Transverse colon (tissue), 4 donors: ENCODE measurements at regions not wholly inside any gene's neighbourhood (a gene's known extent, or its start where the extent isn't known, plus 50 kb on each side); places are given as distances from the start of the nearest gene placed in this dataset.

ENCODE experiments used
- DNase-seq: peaks from one replicate; pipeline ENCODE4 v3.0.0-alpha.2; 2019
- H3K27ac ChIP-seq, 4 donors: fragments of 200-600 bp; sonication (generic); 2 replicates each; pipeline ENCODE4 v1.5.1; 2016 to 2018; ENCODE audit warnings: inconsistent platforms in 4 of 4
- H3K27me3 ChIP-seq: fragments of 200-600 bp; sonication (generic); 2 replicates; pipeline ENCODE4 v1.5.1; 2017; ENCODE audit warnings: inconsistent platforms
- H3K36me3 ChIP-seq, 4 donors: fragments of 200-600 bp; sonication (generic); 2 replicates each; pipeline ENCODE4 v1.5.1; 2017 to 2019; ENCODE audit warnings: inconsistent platforms in 4 of 4
- H3K4me1 ChIP-seq, 4 donors: fragments of 200-600 bp; sonication (generic); 2 replicates each; pipeline ENCODE4 v1.5.1; 2017 to 2020; ENCODE audit warnings: inconsistent platforms in 4 of 4
- H3K4me3 ChIP-seq, 4 donors: fragments of 200-600 bp; sonication (generic); 1 replicate in 1 of 4; 2 replicates in 3 of 4; pipeline versions ENCODE4 v1.5.1 to v1.6.1; 2017 to 2019; ENCODE audit warnings: inconsistent platforms in 4 of 4
- H3K9me3 ChIP-seq, 2 donors: fragments of 200-600 bp; sonication (generic); 2 replicates each; pipeline ENCODE4 v1.5.1; 2017 to 2019; ENCODE audit warnings: inconsistent platforms in 2 of 2
- EP300 ChIP-seq: sonication (generic); formaldehyde crosslinking; IDR thresholded peaks from one replicate; pipeline ENCODE4 v1.6.1; 2017; ENCODE audit warnings: antibody characterized with exemption, low read depth
- POLR2A ChIP-seq: fragments of 450-650 bp; IDR thresholded peaks from one replicate; pipeline ENCODE4 v1.6.1; 2016; ENCODE audit warnings: antibody characterized with exemption, mild to moderate bottlenecking, moderate library complexity
- POLR2AphosphoS5 ChIP-seq, 3 donors: sonication (generic); formaldehyde crosslinking; IDR thresholded peaks; one replicate each; pipeline ENCODE4 v1.6.1; 2016; ENCODE audit warnings: antibody characterized with exemption in 3 of 3
- WGBS, 2 donors: methylation state at CpG; one replicate each; pipeline ENCODE4 v1.1.5; 2018; ENCODE audit warnings: low coverage in 1 of 2; 5-methylcytosine and 5-hydroxymethylcytosine counted together
- in situ Hi-C, 4 donors: fragments of 200-750 bp; cut with MboI; loops; one replicate each; pipeline versions ENCODE4 v1.15.0 to v1.15.1; 2017; ENCODE audit warnings: low sequenced_read_pairs in 3 of 4, low pct_ligation_motif_present in 1 of 4, low pct_unique_long_range_greater_than_20kb in 1 of 4
- intact Hi-C: fragments of 100-400 bp; cut with DNase I; formaldehyde crosslinking; loops from one replicate; pipeline ENCODE4 v1.15.1; 2023; ENCODE audit warnings: low total_unique reads
- TF ChIP-seq, protein P1 (sequence below), 5 experiments: fragments of 200-600 bp in 3 of 5; fragments of 450-650 bp in 2 of 5; sonication (generic) in 3 of 5; IDR thresholded peaks; 1 replicate in 2 of 5; 2 replicates in 3 of 5; pipeline ENCODE4 v1.5.1; 2016 to 2017; ENCODE audit warnings: antibody characterized with exemption in 5 of 5, inconsistent platforms in 3 of 5, mild to moderate bottlenecking in 2 of 5, moderate library complexity in 1 of 5

DNA sequence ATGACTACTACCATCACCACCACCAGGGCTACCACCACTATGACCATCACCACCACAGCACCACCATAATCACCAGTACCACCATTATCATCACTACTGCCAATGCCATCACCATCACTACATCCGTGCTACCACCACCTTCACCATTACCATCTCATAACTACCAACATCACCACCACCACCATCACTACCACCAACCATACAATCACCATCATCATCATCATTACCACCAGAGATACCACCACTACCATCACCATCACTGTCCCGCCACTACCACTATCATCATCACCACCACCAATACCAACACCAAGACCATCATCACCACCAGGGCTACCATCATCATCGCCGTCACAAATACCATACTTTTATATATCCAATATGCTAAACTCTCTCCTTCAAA is 369.6 kb upstream of the DYNLRB2 start:
- Histone ChIP-seq H3K27ac (no peak overlapping the region), H3K4me3 (no peak overlapping the region), H3K36me3 (no peaks in the 10 kb centered on the region), H3K9me3 (no peaks in the 10 kb centered on the region), H3K4me1 (no peaks in the 10 kb centered on the region), H3K27me3 (no peaks in the 10 kb centered on the region)
- WGBS, 2 donors, result 81 to 97% methylated on average over 4 of the region's 4 CpGs
- in situ Hi-C loops (no loop called here), intact Hi-C loops (no loop called here)
- no peak for DNase-seq
- no peak for TF ChIP-seq POLR2A
- no peak for TF ChIP-seq EP300
- no peak for TF ChIP-seq POLR2AphosphoS5 (IDR thresholded peaks at IDR 0.05)
- TF ChIP-seq, protein P1, sequence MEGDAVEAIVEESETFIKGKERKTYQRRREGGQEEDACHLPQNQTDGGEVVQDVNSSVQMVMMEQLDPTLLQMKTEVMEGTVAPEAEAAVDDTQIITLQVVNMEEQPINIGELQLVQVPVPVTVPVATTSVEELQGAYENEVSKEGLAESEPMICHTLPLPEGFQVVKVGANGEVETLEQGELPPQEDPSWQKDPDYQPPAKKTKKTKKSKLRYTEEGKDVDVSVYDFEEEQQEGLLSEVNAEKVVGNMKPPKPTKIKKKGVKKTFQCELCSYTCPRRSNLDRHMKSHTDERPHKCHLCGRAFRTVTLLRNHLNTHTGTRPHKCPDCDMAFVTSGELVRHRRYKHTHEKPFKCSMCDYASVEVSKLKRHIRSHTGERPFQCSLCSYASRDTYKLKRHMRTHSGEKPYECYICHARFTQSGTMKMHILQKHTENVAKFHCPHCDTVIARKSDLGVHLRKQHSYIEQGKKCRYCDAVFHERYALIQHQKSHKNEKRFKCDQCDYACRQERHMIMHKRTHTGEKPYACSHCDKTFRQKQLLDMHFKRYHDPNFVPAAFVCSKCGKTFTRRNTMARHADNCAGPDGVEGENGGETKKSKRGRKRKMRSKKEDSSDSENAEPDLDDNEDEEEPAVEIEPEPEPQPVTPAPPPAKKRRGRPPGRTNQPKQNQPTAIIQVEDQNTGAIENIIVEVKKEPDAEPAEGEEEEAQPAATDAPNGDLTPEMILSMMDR (IDR thresholded peaks at IDR 0.05), result no peak

DNA sequence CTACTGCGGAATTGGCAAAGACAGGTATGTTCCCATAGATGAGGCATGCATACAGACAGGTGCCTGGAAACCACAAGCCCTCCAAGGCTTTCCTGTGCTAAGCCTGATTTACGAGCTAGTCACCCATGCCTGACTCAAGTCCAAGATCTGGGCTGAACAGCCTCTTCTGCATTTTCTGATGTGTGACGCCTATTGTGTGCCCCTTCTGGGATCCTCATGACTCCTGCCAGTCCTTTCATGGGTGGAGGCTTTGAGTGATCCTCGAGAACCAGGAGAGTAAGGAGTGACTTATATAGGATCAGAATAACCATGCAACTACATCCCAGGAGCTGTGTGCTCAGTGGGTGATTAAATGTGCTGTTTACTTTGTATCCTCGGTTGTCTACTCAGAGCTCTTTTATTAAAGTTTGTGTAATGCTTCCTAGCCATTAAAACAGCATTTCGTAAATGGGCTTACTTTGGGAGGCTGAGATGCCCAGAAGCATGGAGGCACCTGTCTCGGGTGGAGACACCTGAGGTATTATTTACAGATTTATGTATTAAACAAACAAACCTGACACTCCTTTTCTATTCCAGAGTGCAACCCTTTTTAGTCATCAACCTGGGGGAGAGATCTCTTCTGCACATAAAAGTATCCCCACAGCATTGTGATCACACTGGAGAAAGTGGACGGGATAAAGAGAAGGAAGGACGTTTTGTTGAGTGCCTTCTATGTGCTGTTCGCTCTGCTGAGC is 373.0 kb upstream of the DYNLRB2 start:
- in situ Hi-C loops, result no loop called here

DNA sequence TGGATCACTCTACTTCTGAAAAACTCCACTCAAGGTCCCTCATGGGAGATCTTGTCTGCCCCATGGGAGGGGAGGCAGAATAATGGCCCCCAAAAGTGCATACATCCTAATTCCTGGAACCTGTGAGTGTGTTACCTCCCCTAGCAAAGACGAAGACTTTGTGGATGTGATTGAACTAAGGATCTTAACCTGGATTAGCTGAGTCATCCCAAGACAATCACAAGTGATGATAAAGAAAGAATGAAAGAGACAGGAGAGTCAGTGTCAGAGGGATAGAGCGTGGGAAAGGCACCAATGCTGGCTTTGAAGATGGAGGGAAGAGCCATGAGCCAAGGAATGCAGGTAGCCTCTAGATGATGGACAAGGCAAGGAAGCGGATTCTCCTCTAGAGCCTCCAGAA is 374.7 kb upstream of the DYNLRB2 start:
- no peak overlapping the region for H3K27ac ChIP-seq

More for the DNA sequence above, 373.0 kb upstream of the DYNLRB2 start:
- H3K9me3 ChIP-seq, result no peaks in the 10 kb centered on the region
- H3K27me3 ChIP-seq, result no peaks in the 10 kb centered on the region
- WGBS, 2 donors, result 53 to 55% methylated on average over 4 to 10 of the region's 10 CpGs
- intact Hi-C loops, result no loop called here
- H3K36me3 ChIP-seq, result no peaks in the 10 kb centered on the region
- DNase-seq, result no peak
- no peak overlapping the region for H3K27ac ChIP-seq
- H3K4me1 ChIP-seq, result no peaks in the 10 kb centered on the region
- H3K4me3 ChIP-seq, result no peak overlapping the region
- TF ChIP-seq, protein P1 (IDR thresholded peaks at IDR 0.05), result no peak
- TF ChIP-seq POLR2AphosphoS5 (IDR thresholded peaks at IDR 0.05) (no peak), POLR2A (no peak), EP300 (no peak)

DNA sequence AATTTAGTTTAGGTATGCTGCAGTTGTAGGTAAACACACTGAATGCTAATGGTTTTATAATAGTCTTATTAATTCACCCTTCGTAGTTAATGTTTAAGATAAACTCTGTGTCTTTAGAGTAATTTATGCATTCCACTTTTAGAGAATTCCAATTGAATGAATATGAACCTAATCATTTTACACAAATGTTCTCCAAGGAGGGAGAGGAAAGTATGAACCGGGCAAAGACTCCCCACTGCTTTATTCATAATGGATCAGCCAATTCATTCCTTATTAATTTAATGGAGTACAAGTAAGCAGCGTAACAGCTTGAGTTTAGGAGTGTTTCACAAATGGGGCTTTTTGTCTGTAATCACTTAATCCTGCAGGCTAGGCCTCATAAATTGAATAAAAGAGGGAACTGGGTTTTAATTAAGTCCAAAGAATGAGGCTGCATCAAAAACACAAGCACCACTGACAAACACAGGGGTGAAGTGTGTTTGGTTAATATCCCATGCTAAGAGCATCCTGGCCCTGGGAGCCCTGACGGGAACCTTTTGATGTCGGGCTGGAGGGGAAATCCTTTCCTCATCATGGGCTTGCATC is 375.7 kb upstream of the DYNLRB2 start:
- in situ Hi-C loops (no loop called here), intact Hi-C loops (no loop called here)
- Histone ChIP-seq H3K4me1 (no peaks in the 10 kb centered on the region), H3K36me3 (no peaks in the 10 kb centered on the region), H3K4me3 (no peak overlapping the region), H3K27me3 (no peaks in the 10 kb centered on the region), H3K27ac (no peak overlapping the region), H3K9me3 (no peaks in the 10 kb centered on the region)
- no peak for DNase-seq
- WGBS, 2 donors, result 77 to 80% methylated on average over 5 of the region's 5 CpGs
- TF ChIP-seq, protein P1 (IDR thresholded peaks at IDR 0.05), result no peak
- TF ChIP-seq POLR2A (no peak), POLR2AphosphoS5 (IDR thresholded peaks at IDR 0.05) (no peak), EP300 (no peak)

More for the DNA sequence above, 374.7 kb upstream of the DYNLRB2 start:
- H3K36me3 ChIP-seq, result no peaks in the 10 kb centered on the region
- no peak for DNase-seq
- no peaks in the 10 kb centered on the region for H3K27me3 ChIP-seq
- intact Hi-C loops (no loop called here), in situ Hi-C loops (no loop called here)
- 84 to 93% methylated on average over 3 of the region's 3 CpGs for WGBS, 2 donors
- no peak overlapping the region for H3K4me3 ChIP-seq
- H3K4me1 ChIP-seq, result no peaks in the 10 kb centered on the region
- TF ChIP-seq POLR2AphosphoS5 (IDR thresholded peaks at IDR 0.05) (no peak), POLR2A (no peak), EP300 (no peak)
- TF ChIP-seq, protein P1 (IDR thresholded peaks at IDR 0.05), result no peak
- H3K9me3 ChIP-seq, result no peaks in the 10 kb centered on the region
